HepG2 (cell line): ENCODE measurements at regions not wholly inside any gene's neighbourhood (a gene's known extent, or its start where the extent isn't known, plus 50 kb on each side); places are given as distances from the start of the nearest gene placed in this dataset.

ENCODE experiments used
- ATAC-seq: fragments of 200-7000 bp; cut with Tn5 transposase; 3 replicates; pipeline ENCODE4 v1.9.1; 2020; ENCODE audit warnings: mild to moderate bottlenecking, moderate library complexity
- BruUV-seq: library from RNA; stranded (reverse); fragments of 400-500 nt; replicated peaks from 2 replicates; lab custom pipeline; 2021; lab: Mats Ljungman, UMichigan
- CTCF ChIA-PET: fragments of 300-600 bp; formaldehyde crosslinking; extraction: SDS; loops from one replicate; lab custom pipeline; 2021; ENCODE audit warnings: low total read pairs, inconsistent platforms, low intra/inter-chr PET ratio; lab: Yijun Ruan, JAX
- POLR2A ChIA-PET: fragments of 350-600 bp; sonication (Branson Sonifier 250); formaldehyde crosslinking; loops from one replicate; lab custom pipeline; 2020; ENCODE audit warnings: antibody characterized with exemption, inconsistent platforms; lab: Yijun Ruan, JAX
- DNase-seq: peaks from one replicate; pipeline ENCODE4 v3.0.0-alpha.2; 2015; ENCODE audit warnings: low spot score
- FAIRE-seq: peaks from 3 replicates; lab custom pipeline; 2011; peaks lifted over from hg19 to GRCh38; lab: Jason Lieb, UNC
- H2AFZ ChIP-seq: one replicate; pipeline ENCODE4 v1.6.1; 2011; ENCODE audit warnings: low read length, inconsistent platforms
- H3K27ac ChIP-seq: fragments of 300-600 bp; 3 replicates; pipeline ENCODE4 v1.8.0; 2011; ENCODE audit warnings: mixed run types, mild to moderate bottlenecking, mixed read lengths, low read length, inconsistent platforms; ENCODE audit not compliant: insufficient read depth; ENCODE audit errors: extremely low read length
- H3K27me3 ChIP-seq, 2 experiments: fragments of 200-600 bp in 1 of 2; 2 replicates in 1 of 2; 3 replicates in 1 of 2; pipeline versions ENCODE4 v1.6.0 to v1.8.0; 2011; ENCODE audit warnings: low read length in 2 of 2, mild to moderate bottlenecking in 2 of 2, moderate library complexity in 2 of 2, inconsistent platforms in 1 of 2; ENCODE audit not compliant: insufficient read depth in 2 of 2, control insufficient read depth in 1 of 2
- H3K36me3 ChIP-seq, 2 experiments: fragments of 200-600 bp in 1 of 2; replicated peaks in 1 of 2; 2 replicates in 1 of 2; 3 replicates in 1 of 2; pipeline versions ENCODE4 v1.5.1 to v1.8.0; 2011; ENCODE audit warnings: low read length in 2 of 2, inconsistent platforms in 1 of 2; ENCODE audit not compliant: insufficient read depth in 2 of 2, control insufficient read depth in 1 of 2
- H3K4me1 ChIP-seq: 2 replicates; pipeline ENCODE4 v1.5.1; 2012; ENCODE audit warnings: low read length, inconsistent platforms; ENCODE audit not compliant: insufficient read depth
- H3K4me2 ChIP-seq: 2 replicates; pipeline ENCODE4 v1.6.0; 2011; ENCODE audit warnings: low read depth, low read length, inconsistent platforms
- H3K4me3 ChIP-seq, 3 experiments: fragments of 200-600 bp in 1 of 3; sonication (generic), shearing (Covaris generic) in 1 of 3; replicated peaks in 1 of 3; 2 replicates each; pipeline ENCODE4 v1.5.1; 2011 to 2016; ENCODE audit warnings: low read length in 3 of 3, inconsistent platforms in 2 of 3, low read depth in 2 of 3, mild to moderate bottlenecking in 2 of 3, control low read depth in 1 of 3, mixed read lengths in 1 of 3; ENCODE audit not compliant: insufficient read depth in 1 of 3
- H3K79me2 ChIP-seq: one replicate; pipeline ENCODE4 v1.6.1; 2011; ENCODE audit warnings: low read length, inconsistent platforms; ENCODE audit not compliant: insufficient read depth
- H3K9ac ChIP-seq: 2 replicates; pipeline ENCODE4 v1.6.0; 2011; ENCODE audit warnings: mild to moderate bottlenecking, low read depth, low read length, inconsistent platforms; ENCODE audit not compliant: insufficient read depth
- H3K9me3 ChIP-seq: 2 replicates; pipeline ENCODE4 v1.5.1; 2012; ENCODE audit warnings: mild to moderate bottlenecking, low read length
- H4K20me1 ChIP-seq: 2 replicates; pipeline ENCODE4 v1.6.0; 2011; ENCODE audit warnings: inconsistent platforms, mild to moderate bottlenecking, low read length, moderate library complexity; ENCODE audit not compliant: insufficient read depth
- FOXK2 ChIP-seq: fragments of 450-650 bp; IDR thresholded peaks from 2 replicates; pipeline ENCODE4 v1.6.1; 2016
- IRX3 ChIP-seq: sonication (generic); formaldehyde crosslinking; IDR thresholded peaks from 2 replicates; pipeline ENCODE4 v1.8.1; 2023; ENCODE audit warnings: mild to moderate bottlenecking, low read depth, missing genetic modification reagents, borderline replicate concordance
- KDM5A ChIP-seq: fragments of 200-600 bp; sonication (generic); IDR thresholded peaks from 2 replicates; pipeline ENCODE4 v1.7.0; 2018; ENCODE audit warnings: antibody characterized with exemption, mild to moderate bottlenecking, low read length, borderline replicate concordance
- MAFF ChIP-seq: IDR thresholded peaks from 2 replicates; pipeline ENCODE4 v1.6.1; 2011; ENCODE audit warnings: low read depth, low read length, improper control_type of control experiment
- MAFK ChIP-seq, 2 experiments: IDR thresholded peaks in 1 of 2; conservative IDR thresholded peaks in 1 of 2; 2 replicates each; pipeline ENCODE4 v1.6.1; 2011; ENCODE audit warnings: improper control_type of control experiment in 2 of 2, low read length in 2 of 2
- NR2C2 ChIP-seq: sonication (generic); formaldehyde crosslinking; IDR thresholded peaks from 2 replicates; pipeline ENCODE4 v1.4.0; 2020; ENCODE audit warnings: missing genetic modification reagents, mild to moderate bottlenecking, moderate library complexity, borderline replicate concordance
- TSC22D2 ChIP-seq: sonication (generic); formaldehyde crosslinking; IDR thresholded peaks from 2 replicates; pipeline ENCODE4 v1.5.1; 2020; ENCODE audit warnings: missing genetic modification reagents, mild to moderate bottlenecking, borderline replicate concordance
- ZNF746 ChIP-seq: sonication (generic); formaldehyde crosslinking; IDR thresholded peaks from 2 replicates; pipeline ENCODE4 v1.8.0; 2022; ENCODE audit warnings: mild to moderate bottlenecking, missing genetic modification reagents
- ZSCAN31 ChIP-seq: sonication (generic); formaldehyde crosslinking; IDR thresholded peaks from 2 replicates; pipeline ENCODE4 v1.5.0; 2020; ENCODE audit warnings: low read depth, mild to moderate bottlenecking, missing genetic modification reagents
- WGBS: methylation state at CpG from one replicate; pipeline ENCODE4 v1.1.6; 2017; ENCODE audit warnings: low lambda C conversion rate; 5-methylcytosine and 5-hydroxymethylcytosine counted together
- in situ Hi-C: cut with HindIII; loops from 2 replicates; pipeline ENCODE4 v1.10.0; 2017; ENCODE audit warnings: low pct_unique_long_range_greater_than_20kb; ENCODE audit not compliant: extremely low pct_ligation_motif_present
- intact Hi-C: fragments of 100-400 bp; cut with micrococcal nuclease; formaldehyde crosslinking; loops from one replicate; pipeline ENCODE4 v1.10.0; 2022; ENCODE audit not compliant: unreplicated experiment
- TF ChIP-seq, protein P1 (sequence below): sonication (generic); formaldehyde crosslinking; IDR thresholded peaks from 2 replicates; pipeline ENCODE4 v1.8.1; 2023; ENCODE audit warnings: missing genetic modification reagents, inconsistent platforms, borderline replicate concordance
- TF ChIP-seq, protein P2 (sequence below): sonication (generic); formaldehyde crosslinking; IDR thresholded peaks from 2 replicates; pipeline ENCODE4 v1.8.0; 2022; ENCODE audit warnings: missing genetic modification reagents, mild to moderate bottlenecking, inconsistent platforms, borderline replicate concordance
- TF ChIP-seq, protein P3 (sequence below): sonication (generic); formaldehyde crosslinking; IDR thresholded peaks from 2 replicates; pipeline ENCODE4 v1.9.0; 2021; ENCODE audit warnings: missing genetic modification reagents, mild to moderate bottlenecking, borderline replicate concordance

DNA sequence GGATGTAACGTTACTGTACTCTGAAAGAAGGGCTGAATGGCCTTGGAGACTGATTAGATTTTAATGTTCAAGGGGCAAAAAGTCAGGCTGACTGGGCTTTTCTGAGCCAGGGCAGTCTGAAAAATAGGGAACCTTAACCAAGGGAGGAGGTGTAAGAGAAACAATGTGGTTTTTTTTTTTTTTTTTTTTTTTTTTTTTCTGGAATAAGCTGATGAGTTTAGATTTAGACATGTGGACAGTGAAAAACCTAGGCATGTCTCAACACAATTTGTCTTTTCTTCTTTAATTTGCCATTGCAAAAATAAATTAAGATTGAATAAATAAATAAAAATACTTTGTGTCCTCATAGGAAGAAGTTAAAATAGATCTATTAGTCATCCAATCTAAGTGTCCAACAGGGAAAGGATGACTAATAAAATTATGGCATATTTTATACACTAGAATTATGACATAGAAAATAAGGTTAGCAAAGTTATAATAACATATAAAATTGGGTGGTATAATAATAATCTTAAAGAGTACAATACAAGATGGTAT lies 237.6 kb upstream of the TRIB2 start:
- Histone ChIP-seq H3K4me3 (no peak overlapping the region), H3K9me3 (no peaks in the 10 kb centered on the region), H3K9ac (no peak overlapping the region), H3K4me1 (no peaks in the 10 kb centered on the region), H3K36me3 (no peaks in the 10 kb centered on the region), H3K79me2 (no peaks in the 10 kb centered on the region), H2AFZ (no peak overlapping the region), H3K27me3 (no peaks in the 10 kb centered on the region; a peak in 1 of 5 replicates), H3K4me2 (no peak overlapping the region), H3K27ac (no peak overlapping the region), H4K20me1 (no peaks in the 10 kb centered on the region)
- no peak for ATAC-seq
- ChIA-PET POLR2A (no interaction called here), CTCF (no interaction called here)
- BruUV-seq: no TSS peak
- no peak for DNase-seq
- no peak for FAIRE-seq
- TF ChIP-seq, protein P1, sequence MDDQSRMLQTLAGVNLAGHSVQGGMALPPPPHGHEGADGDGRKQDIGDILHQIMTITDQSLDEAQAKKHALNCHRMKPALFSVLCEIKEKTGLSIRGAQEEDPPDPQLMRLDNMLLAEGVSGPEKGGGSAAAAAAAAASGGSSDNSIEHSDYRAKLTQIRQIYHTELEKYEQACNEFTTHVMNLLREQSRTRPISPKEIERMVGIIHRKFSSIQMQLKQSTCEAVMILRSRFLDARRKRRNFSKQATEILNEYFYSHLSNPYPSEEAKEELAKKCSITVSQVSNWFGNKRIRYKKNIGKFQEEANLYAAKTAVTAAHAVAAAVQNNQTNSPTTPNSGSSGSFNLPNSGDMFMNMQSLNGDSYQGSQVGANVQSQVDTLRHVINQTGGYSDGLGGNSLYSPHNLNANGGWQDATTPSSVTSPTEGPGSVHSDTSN (CRISPR knock-in tag): no peak
- WGBS: 0% methylated on average over 1 of the region's 1 CpG
- in situ Hi-C loops: no loop called here
- intact Hi-C loops: loop anchor here (10.0 kb wide), 1 partner anchor 1534 kb away; no protein-coding TSS in a partner anchor

DNA sequence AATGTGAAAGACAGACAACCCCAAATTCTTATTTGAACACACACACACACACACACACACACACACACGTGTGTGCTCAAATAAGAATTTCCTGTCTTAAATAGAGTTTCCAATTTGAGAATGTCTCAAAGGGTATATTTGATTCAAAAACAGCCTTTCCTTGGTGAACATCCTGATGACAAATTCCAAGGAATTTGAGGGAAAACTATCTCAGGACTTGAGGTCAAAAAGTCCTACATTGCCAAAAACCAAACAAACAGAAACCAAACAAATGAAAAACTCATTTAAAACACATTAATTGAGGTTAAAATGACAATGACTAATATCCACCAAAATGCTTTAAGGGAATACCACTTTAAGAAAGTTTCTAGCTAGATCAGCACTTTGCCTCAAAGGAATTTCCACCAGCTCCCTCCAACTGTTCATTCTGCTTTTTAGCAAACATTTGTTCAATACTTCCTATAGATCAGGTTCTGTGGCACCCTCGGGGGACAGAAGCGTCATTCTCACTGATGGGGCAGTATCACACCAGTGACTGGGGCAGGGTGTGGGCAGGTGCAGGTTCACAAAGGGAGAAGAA lies 232.1 kb upstream of the TRIB2 start:
- Histone ChIP-seq H2AFZ (no peak overlapping the region), H3K79me2 (no peaks in the 10 kb centered on the region), H3K4me1 (no peaks in the 10 kb centered on the region), H3K4me2 (no peak overlapping the region), H3K9ac (no peak overlapping the region), H3K27me3 (no peaks in the 10 kb centered on the region), H3K9me3 (no peaks in the 10 kb centered on the region), H4K20me1 (no peaks in the 10 kb centered on the region), H3K4me3 (no peak overlapping the region), H3K27ac (no peak overlapping the region), H3K36me3 (no peaks in the 10 kb centered on the region)
- in situ Hi-C loops: no loop called here
- ChIA-PET POLR2A (no interaction called here), CTCF (no interaction called here)
- ATAC-seq: no peak
- 31% methylated on average over 3 of the region's 3 CpGs for WGBS
- intact Hi-C loops: no loop called here
- BruUV-seq: no TSS peak
- FAIRE-seq: no peak
- no peak for DNase-seq
- TF ChIP-seq, protein P2, sequence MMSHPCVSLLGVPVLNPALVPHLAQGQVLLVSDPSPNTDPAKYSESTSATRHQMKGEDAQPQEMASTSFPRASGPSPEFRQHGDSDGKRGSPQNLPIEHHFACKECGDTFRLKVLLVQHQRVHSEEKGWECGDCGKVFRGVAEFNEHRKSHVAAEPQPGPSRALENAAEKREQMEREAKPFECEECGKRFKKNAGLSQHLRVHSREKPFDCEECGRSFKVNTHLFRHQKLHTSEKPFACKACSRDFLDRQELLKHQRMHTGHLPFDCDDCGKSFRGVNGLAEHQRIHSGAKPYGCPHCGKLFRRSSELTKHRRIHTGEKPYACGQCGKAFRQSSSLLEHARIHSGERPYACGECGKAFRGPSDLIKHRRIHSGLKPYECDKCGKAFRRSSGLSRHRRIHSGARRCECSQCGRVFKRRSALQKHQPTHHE (CRISPR knock-in tag): no peak
- TF ChIP-seq FOXK2 (no peak), MAFF (0 out of 2 replicates have a peak, but pooled peaks have one; percentile 18), KDM5A (no peak), IRX3 (CRISPR knock-in tag) (no peak), MAFK (conservative IDR thresholded peaks at IDR 0.05 in 1 of 2, IDR thresholded peaks at IDR 0.05 in 1 of 2; ENCODE audit: low read length in 2 of 2) (peak; percentile 55 to 63), ZSCAN31 (CRISPR knock-in tag) (no peak), TSC22D2 (CRISPR knock-in tag) (no peak), NR2C2 (CRISPR knock-in tag) (no peak), ZNF746 (CRISPR knock-in tag) (no peak)
- TF ChIP-seq, protein P3, sequence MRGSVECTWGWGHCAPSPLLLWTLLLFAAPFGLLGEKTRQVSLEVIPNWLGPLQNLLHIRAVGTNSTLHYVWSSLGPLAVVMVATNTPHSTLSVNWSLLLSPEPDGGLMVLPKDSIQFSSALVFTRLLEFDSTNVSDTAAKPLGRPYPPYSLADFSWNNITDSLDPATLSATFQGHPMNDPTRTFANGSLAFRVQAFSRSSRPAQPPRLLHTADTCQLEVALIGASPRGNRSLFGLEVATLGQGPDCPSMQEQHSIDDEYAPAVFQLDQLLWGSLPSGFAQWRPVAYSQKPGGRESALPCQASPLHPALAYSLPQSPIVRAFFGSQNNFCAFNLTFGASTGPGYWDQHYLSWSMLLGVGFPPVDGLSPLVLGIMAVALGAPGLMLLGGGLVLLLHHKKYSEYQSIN: no peak
